Spleen (tissue), 7 donors: ENCODE measurements at regions not wholly inside any gene's neighbourhood (a gene's known extent, or its start where the extent isn't known, plus 50 kb on each side); places are given as distances from the start of the nearest gene placed in this dataset.
"Not testable (repeated sequence)": the region's sequence is repeated elsewhere in the genome, so short reads cannot be mapped to it uniquely, and the experiment has no call there.

Experiments used
- POLR2A ChIP-seq, 3 donors: fragments of 450-650 bp; IDR thresholded peaks; one replicate each; pipeline ENCODE4 v1.5.1; 2017; ENCODE audit warnings: antibody characterized with exemption in 3 of 3, mild to moderate bottlenecking in 1 of 3
- TF ChIP-seq, protein P1 (sequence below), 11 experiments: fragments of 200-600 bp in 7 of 11; fragments of 450-650 bp in 4 of 11; sonication (generic) in 4 of 11; IDR thresholded peaks in 8 of 11; conservative IDR thresholded peaks in 3 of 11; 1 replicate in 7 of 11; 2 replicates in 4 of 11; pipeline versions ENCODE4 v1.4.0 to v1.8.0; 2016 to 2021; ENCODE audit warnings: antibody characterized with exemption in 11 of 11, inconsistent platforms in 4 of 11, mild to moderate bottlenecking in 1 of 11
- donor health status: DM: no; HTN: no; CAD: no; lungs with moderate emphysema.
- donor health status: DM: no; HTN: no; CAD: no.
- donor health status: DM: no; HTN: no; CAD: no.

DNA sequence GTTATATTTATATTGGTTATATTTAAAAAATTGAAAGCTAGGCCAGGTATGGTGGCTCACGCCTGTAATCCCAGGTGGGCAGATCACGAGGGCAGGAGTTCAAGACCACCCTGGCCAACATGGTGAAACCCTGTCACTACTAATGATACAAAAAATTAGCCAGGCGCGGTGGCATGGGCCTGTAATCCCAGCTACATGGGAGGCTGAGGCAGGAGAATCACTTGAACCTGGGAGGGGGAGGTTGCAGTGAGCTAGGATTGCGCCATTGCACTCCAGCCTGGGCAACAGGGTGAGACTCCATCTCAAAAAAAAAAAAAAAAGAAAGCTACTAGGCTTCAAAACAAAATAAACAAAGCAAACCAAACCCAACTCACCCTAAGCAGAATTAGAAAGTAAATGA lies 109.0 kb upstream of the SERPINE2 start:
- TF ChIP-seq POLR2A (IDR thresholded peaks at IDR 0.05), result not testable (repeated sequence)
- TF ChIP-seq, protein P1, sequence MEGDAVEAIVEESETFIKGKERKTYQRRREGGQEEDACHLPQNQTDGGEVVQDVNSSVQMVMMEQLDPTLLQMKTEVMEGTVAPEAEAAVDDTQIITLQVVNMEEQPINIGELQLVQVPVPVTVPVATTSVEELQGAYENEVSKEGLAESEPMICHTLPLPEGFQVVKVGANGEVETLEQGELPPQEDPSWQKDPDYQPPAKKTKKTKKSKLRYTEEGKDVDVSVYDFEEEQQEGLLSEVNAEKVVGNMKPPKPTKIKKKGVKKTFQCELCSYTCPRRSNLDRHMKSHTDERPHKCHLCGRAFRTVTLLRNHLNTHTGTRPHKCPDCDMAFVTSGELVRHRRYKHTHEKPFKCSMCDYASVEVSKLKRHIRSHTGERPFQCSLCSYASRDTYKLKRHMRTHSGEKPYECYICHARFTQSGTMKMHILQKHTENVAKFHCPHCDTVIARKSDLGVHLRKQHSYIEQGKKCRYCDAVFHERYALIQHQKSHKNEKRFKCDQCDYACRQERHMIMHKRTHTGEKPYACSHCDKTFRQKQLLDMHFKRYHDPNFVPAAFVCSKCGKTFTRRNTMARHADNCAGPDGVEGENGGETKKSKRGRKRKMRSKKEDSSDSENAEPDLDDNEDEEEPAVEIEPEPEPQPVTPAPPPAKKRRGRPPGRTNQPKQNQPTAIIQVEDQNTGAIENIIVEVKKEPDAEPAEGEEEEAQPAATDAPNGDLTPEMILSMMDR (IDR thresholded peaks at IDR 0.05 in 8 of 11, conservative IDR thresholded peaks at IDR 0.05 in 3 of 11), result not testable (repeated sequence)
